Activated CD4-positive, alpha-beta memory T cell treated with anti-CD3 and anti-CD28 coated beads for 36 hours (primary cell): ENCODE measurements at regions not wholly inside any gene's neighbourhood (a gene's known extent, or its start where the extent isn't known, plus 50 kb on each side); places are given as distances from the start of the nearest gene placed in this dataset.

ENCODE experiments used
- CTCF ChIA-PET: fragments of 350-600 bp; sonication (Branson Sonifier 250); formaldehyde crosslinking; loops from one replicate; lab custom pipeline; 2021; ENCODE audit warnings: antibody characterized with exemption, inconsistent platforms; lab: Charles Lee
- POLR2A ChIA-PET: fragments of 350-600 bp; sonication (Branson Sonifier 250); formaldehyde crosslinking; loops from one replicate; lab custom pipeline; 2021; ENCODE audit warnings: antibody characterized with exemption; lab: Charles Lee
- DNase-seq: peaks from one replicate; pipeline ENCODE4 v3.0.0-alpha.2; 2020
- H3K27ac Mint-ChIP-seq: one replicate; pipeline ENCODE4 v1.8.0; 2021; ENCODE audit warnings: mixed read lengths
- H3K27me3 Mint-ChIP-seq: one replicate; pipeline ENCODE4 v1.8.0; 2021; ENCODE audit warnings: mixed read lengths
- H3K36me3 Mint-ChIP-seq: one replicate; pipeline ENCODE4 v1.8.0; 2021; ENCODE audit warnings: mixed read lengths
- H3K4me1 Mint-ChIP-seq: one replicate; pipeline ENCODE4 v1.8.0; 2021; ENCODE audit warnings: low read depth, mixed read lengths
- H3K4me3 Mint-ChIP-seq: one replicate; pipeline ENCODE4 v1.8.0; 2021; ENCODE audit warnings: mild to moderate bottlenecking, mixed read lengths
- H3K9me3 Mint-ChIP-seq: one replicate; pipeline ENCODE4 v1.8.0; 2021; ENCODE audit warnings: mixed read lengths
- intact Hi-C: fragments of 100-400 bp; cut with micrococcal nuclease; formaldehyde crosslinking; loops from one replicate; pipeline ENCODE4 v1.15.1; 2023

GRCh38 chr5:67316695-67317094 lies 120.1 kb upstream of the CD180 start:
- Mint-ChIP-seq H3K27ac (no peak overlapping the region), H3K4me1 (no peaks in the 10 kb centered on the region), H3K27me3 (no peaks in the 10 kb centered on the region), H3K36me3 (no peaks in the 10 kb centered on the region), H3K4me3 (no peak overlapping the region), H3K9me3 (no peaks in the 10 kb centered on the region)
- DNase-seq, result no peak
- CTCF ChIA-PET, result no interaction called here
- intact Hi-C loops, result no loop called here
- POLR2A ChIA-PET, result no interaction called here

DNA sequence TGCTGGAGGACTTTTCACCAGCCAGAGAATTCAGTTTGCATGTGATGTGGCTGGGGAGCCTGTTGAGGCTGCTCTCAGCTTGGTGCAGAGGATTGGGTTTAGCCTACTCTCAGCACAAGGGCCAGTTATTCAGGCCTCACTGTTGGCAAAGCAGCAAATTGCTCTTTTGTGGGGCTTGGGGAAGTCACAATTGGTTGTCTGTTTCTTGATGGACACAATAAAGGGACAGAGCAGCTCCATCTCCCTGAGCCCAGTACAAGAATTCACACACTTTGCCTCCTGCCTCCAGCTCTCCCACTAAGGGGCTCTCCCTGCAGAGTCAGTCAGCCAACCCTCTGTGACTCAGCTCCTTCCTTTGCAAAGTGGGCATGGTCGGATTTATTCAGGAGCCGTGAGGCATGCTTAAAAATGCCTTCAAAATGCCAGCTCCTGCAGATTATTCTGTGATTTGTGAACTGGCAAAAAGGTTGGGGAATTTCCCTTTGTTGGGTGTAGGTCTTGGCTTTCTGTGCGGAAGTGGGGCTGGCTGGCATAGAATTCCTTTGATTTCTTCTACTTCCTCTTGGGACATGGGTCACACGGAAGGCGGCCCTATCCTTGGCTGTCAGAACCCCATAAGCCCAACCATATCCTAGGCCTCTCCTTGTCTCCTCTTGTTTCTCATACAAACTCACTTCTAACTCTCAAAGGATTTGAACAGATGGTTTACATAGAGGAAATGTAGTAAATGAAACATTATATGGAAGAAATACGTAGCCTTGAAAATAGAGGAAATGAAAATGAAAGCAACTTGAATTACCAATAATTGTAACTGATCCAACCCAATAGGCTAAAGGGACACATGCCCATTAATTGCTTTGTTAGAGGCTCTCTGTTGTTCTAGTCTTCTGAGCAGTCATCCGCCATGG lies 118.7 kb upstream of the CD180 start:
- no peaks in the 10 kb centered on the region for H3K27me3 Mint-ChIP-seq
- intact Hi-C loops, result no loop called here
- H3K27ac Mint-ChIP-seq, result no peak overlapping the region
- ChIA-PET CTCF (no interaction called here), POLR2A (no interaction called here)
- no peak overlapping the region for H3K4me3 Mint-ChIP-seq
- H3K36me3 Mint-ChIP-seq, result no peaks in the 10 kb centered on the region
- no peak for DNase-seq
- H3K4me1 Mint-ChIP-seq, result no peaks in the 10 kb centered on the region
- H3K9me3 Mint-ChIP-seq, result no peaks in the 10 kb centered on the region

- ChIA-PET POLR2A (no interaction called here), CTCF (no interaction called here)
- intact Hi-C loops, result no loop called here
- Mint-ChIP-seq H3K27me3 (no peaks in the 10 kb centered on the region), H3K36me3 (no peaks in the 10 kb centered on the region), H3K9me3 (peaks cover 3% of the 10 kb centered on the region), H3K4me3 (no peak overlapping the region), H3K27ac (no peak overlapping the region), H3K4me1 (no peaks in the 10 kb centered on the region)
- DNase-seq, result no peak
Measured at GRCh38 chr5:67311701-67312100, 115.1 kb upstream of the CD180 start.

DNA sequence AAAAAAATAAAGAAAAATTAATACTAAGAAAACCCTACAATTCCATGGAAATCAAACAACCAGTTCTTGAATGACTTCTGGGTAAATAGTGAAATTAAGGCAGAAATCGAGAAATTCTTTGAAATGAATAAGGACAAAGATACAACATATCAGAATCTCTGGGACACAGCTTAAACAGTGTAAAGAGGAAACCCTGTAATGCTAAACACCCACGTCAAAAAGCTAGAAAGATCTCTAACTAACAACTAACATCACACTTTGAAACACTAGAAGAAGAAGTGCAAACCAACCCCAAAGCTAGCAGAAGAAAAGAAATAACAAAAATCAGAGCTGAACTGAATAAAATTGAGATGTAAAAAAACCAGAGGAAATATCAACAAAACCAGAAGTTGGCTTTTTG lies 114.6 kb upstream of the CD180 start:
- H3K27me3 Mint-ChIP-seq, result no peaks in the 10 kb centered on the region
- H3K36me3 Mint-ChIP-seq, result no peaks in the 10 kb centered on the region
- peaks cover 4% of the 10 kb centered on the region for H3K4me1 Mint-ChIP-seq
- no peak overlapping the region for H3K27ac Mint-ChIP-seq
- POLR2A ChIA-PET, result no interaction called here
- DNase-seq, result no peak
- CTCF ChIA-PET, result no interaction called here
- intact Hi-C loops, result no loop called here
- H3K4me3 Mint-ChIP-seq, result no peak overlapping the region
- peaks cover 3% of the 10 kb centered on the region for H3K9me3 Mint-ChIP-seq

- H3K4me3 Mint-ChIP-seq, result no peak overlapping the region
- peaks cover 6% of the 10 kb centered on the region for H3K4me1 Mint-ChIP-seq
- H3K36me3 Mint-ChIP-seq, result no peaks in the 10 kb centered on the region
- no peak overlapping the region for H3K27ac Mint-ChIP-seq
- no peak for DNase-seq
- peaks cover 3% of the 10 kb centered on the region for H3K9me3 Mint-ChIP-seq
- intact Hi-C loops, result no loop called here
- ChIA-PET POLR2A (no interaction called here), CTCF (no interaction called here)
- H3K27me3 Mint-ChIP-seq, result no peaks in the 10 kb centered on the region
Measured at GRCh38 chr5:67310740-67311139, 114.1 kb upstream of the CD180 start.

GRCh38 chr5:67310169-67310568 lies 113.6 kb upstream of the CD180 start:
- POLR2A ChIA-PET, result no interaction called here
- CTCF ChIA-PET, result no interaction called here
- H3K4me1 Mint-ChIP-seq, result peaks cover 6% of the 10 kb centered on the region
- H3K27ac Mint-ChIP-seq, result no peak overlapping the region
- H3K27me3 Mint-ChIP-seq, result no peaks in the 10 kb centered on the region
- H3K4me3 Mint-ChIP-seq, result no peak overlapping the region
- H3K36me3 Mint-ChIP-seq, result no peaks in the 10 kb centered on the region
- no peak for DNase-seq
- intact Hi-C loops, result no loop called here
- peaks cover 3% of the 10 kb centered on the region for H3K9me3 Mint-ChIP-seq

GRCh38 chr5:67308988-67309688 lies 112.5 kb upstream of the CD180 start:
- ChIA-PET POLR2A (no interaction called here), CTCF (no interaction called here)
- no peaks in the 10 kb centered on the region for H3K27me3 Mint-ChIP-seq
- DNase-seq, result no peak
- H3K36me3 Mint-ChIP-seq, result no peaks in the 10 kb centered on the region
- intact Hi-C loops, result no loop called here
- H3K27ac Mint-ChIP-seq, result no peak overlapping the region
- peaks cover 3% of the 10 kb centered on the region for H3K9me3 Mint-ChIP-seq
- H3K4me1 Mint-ChIP-seq, result peaks cover 6% of the 10 kb centered on the region
- no peak overlapping the region for H3K4me3 Mint-ChIP-seq

DNA sequence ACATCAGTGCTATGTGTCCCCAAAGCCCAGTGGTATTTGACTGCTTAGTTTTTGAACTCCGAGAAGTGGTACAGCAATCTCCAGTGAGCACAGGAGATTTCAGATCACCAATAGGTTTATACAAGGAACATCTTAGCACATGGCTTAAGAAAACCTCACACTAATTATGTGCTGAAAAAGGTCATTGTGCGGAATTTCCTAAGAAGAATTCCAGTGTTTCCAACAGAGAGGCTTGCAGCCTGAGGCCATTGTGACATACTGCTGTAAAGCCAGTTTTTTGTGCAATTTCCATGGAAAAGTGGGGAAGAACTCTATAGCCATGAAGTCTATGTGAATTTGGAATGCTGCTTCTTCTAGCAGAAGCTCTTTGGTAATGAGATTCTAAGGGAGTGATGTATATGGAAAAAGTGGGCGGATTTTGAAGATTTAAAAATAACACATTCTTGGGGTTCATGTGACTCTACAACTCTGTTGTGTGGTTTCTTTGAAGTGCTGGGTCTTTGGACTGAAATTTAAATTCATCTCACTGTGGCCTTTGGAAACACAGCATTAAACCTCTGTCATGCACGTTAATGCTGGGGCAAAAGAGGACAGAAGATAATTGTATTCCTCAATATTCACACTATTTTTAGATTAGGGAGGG lies 110.5 kb upstream of the CD180 start:
- no peaks in the 10 kb centered on the region for H3K27me3 Mint-ChIP-seq
- CTCF ChIA-PET, result no interaction called here

DNA sequence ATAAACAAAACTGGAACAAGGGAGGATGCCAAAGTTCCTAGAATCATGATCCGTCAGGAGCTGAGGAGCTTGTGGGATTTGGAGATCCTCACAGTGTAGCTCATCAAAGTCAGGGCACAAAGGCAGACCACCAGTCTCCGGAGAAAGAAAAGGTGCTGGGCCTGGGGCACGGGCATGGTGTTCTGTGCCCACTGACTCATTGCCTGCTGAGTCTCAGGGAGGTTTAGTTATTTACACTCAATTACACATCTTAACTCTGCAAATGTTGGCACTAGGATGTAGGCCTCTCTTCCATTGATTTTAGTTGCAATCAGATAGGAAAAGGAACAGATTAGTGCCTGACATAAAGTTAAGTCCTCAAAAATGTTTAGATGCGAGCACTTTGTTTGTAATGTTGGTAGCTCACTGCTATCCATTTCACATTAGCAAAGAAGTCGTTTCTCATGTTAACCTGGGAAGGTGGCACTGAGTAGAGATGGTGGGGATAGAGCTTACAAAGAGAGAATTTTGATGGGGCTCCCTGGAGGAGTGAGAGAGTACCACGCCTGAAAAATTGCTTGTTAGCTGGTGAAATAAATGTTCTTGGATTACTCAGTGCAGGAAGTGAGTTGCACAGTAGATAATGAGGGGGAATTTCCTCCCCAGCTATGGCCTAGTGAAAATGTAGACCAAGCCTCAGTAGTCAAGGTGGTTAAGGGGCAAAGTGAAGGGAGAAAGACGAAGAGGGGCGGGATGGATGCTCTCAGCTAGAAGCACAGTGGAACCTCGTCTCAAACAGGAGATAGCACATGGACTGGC lies 109.5 kb upstream of the CD180 start:
- no peaks in the 10 kb centered on the region for H3K36me3 Mint-ChIP-seq
- H3K27ac Mint-ChIP-seq, result no peak overlapping the region
- intact Hi-C loops, result no loop called here
- peaks cover 6% of the 10 kb centered on the region for H3K4me1 Mint-ChIP-seq
- CTCF ChIA-PET, result no interaction called here
- no peaks in the 10 kb centered on the region for H3K27me3 Mint-ChIP-seq
- no peak overlapping the region for H3K4me3 Mint-ChIP-seq
- no peak for DNase-seq
- peaks cover 3% of the 10 kb centered on the region for H3K9me3 Mint-ChIP-seq
- POLR2A ChIA-PET, result no interaction called here

More for the DNA sequence above, 110.5 kb upstream of the CD180 start:
- intact Hi-C loops, result no loop called here
- Mint-ChIP-seq H3K4me3 (no peak overlapping the region), H3K4me1 (peaks cover 6% of the 10 kb centered on the region), H3K9me3 (peaks cover 3% of the 10 kb centered on the region), H3K36me3 (no peaks in the 10 kb centered on the region), H3K27ac (no peak overlapping the region)
- POLR2A ChIA-PET, result no interaction called here
- DNase-seq, result no peak

DNA sequence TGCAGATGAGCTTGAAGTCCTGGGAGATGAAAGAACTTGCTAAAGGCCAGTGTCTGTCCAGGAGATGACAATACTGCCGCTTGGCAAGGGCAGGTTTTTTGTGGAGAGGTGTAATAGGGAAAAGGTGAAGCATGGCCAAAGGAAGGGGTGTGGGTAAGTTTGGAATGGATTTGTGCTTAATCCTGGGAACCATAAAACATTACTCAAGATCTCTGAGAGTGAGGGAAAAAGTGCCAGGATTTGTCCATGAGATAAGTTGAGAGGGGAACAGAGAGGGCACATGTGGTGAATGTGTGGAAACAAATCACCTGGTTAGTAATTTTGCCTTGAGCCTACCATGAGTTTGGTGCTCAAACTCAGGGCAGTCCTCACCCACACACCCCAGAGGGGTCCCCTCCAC lies 108.8 kb upstream of the CD180 start:
- H3K9me3 Mint-ChIP-seq, result peaks cover 3% of the 10 kb centered on the region
- H3K4me1 Mint-ChIP-seq, result peaks cover 6% of the 10 kb centered on the region
- no peak for DNase-seq
- intact Hi-C loops, result no loop called here
- H3K27me3 Mint-ChIP-seq, result no peaks in the 10 kb centered on the region
- POLR2A ChIA-PET, result no interaction called here
- H3K4me3 Mint-ChIP-seq, result no peak overlapping the region
- CTCF ChIA-PET, result interaction anchor here (1.0 kb wide), 1 partner anchor 59 kb away, joined by 3 read pairs; no protein-coding TSS in a partner anchor
- H3K27ac Mint-ChIP-seq, result no peak overlapping the region
- H3K36me3 Mint-ChIP-seq, result no peaks in the 10 kb centered on the region

GRCh38 chr5:67303356-67303755 lies 106.8 kb upstream of the CD180 start:
- H3K27me3 Mint-ChIP-seq, result no peaks in the 10 kb centered on the region
- no peak overlapping the region for H3K27ac Mint-ChIP-seq
- ChIA-PET POLR2A (no interaction called here), CTCF (interaction anchor here (1.6 kb wide), 1 partner anchor 57 kb away, joined by 3 read pairs; no protein-coding TSS in a partner anchor)
- intact Hi-C loops, result no loop called here
- H3K9me3 Mint-ChIP-seq, result no peaks in the 10 kb centered on the region
- H3K36me3 Mint-ChIP-seq, result no peaks in the 10 kb centered on the region
- DNase-seq, result no peak
- H3K4me1 Mint-ChIP-seq, result peaks cover 6% of the 10 kb centered on the region
- H3K4me3 Mint-ChIP-seq, result no peak overlapping the region
